Pancreas (tissue), 10 donors: ENCODE measurements at regions not wholly inside any gene's neighbourhood (a gene's known extent, or its start where the extent isn't known, plus 50 kb on each side); places are given as distances from the start of the nearest gene placed in this dataset.

Experiments
- ATAC-seq, 4 donors: fragments of 200-7000 bp; cut with Tn5 transposase; one replicate each; pipeline versions ENCODE4 v1.8.0 to v1.9.1; 2020; ENCODE audit warnings: mild to moderate bottlenecking in 4 of 4, moderate library complexity in 4 of 4
- DNase-seq, 6 donors: peaks; one replicate each; pipeline ENCODE4 v3.0.0-alpha.2; 2020
- FAIRE-seq: peaks from 2 replicates; lab custom pipeline; 2012; peaks lifted over from hg19 to GRCh38; lab: Jason Lieb, UNC
- H3K27ac ChIP-seq, 4 donors: fragments of 200-600 bp; sonication (generic); 1 replicate in 3 of 4; 2 replicates in 1 of 4; pipeline versions ENCODE4 v1.5.0 to v1.8.0; 2020
- H3K27me3 ChIP-seq, 4 donors: fragments of 200-600 bp; one replicate each; pipeline ENCODE4 v1.8.0; 2021
- H3K36me3 ChIP-seq, 3 donors: fragments of 200-600 bp; sonication (generic) in 1 of 3; one replicate each; pipeline versions ENCODE4 v1.5.0 to v1.8.0; 2020 to 2021
- H3K4me1 ChIP-seq, 3 donors: fragments of 200-600 bp; one replicate each; pipeline ENCODE4 v1.8.0; 2021
- H3K4me3 ChIP-seq, 4 donors: fragments of 200-600 bp; sonication (generic) in 2 of 4; one replicate each; pipeline versions ENCODE4 v1.5.0 to v1.8.0; 2020 to 2021
- H3K9me3 ChIP-seq, 4 donors: fragments of 200-600 bp; one replicate each; pipeline ENCODE4 v1.8.0; 2021
- WGBS, 2 donors: extraction: QIAGEN DNeasy Blood & Tissue Kit; methylation state at CpG; one replicate each; pipeline ENCODE4 v1.1.7; 2013; 5-methylcytosine and 5-hydroxymethylcytosine counted together
- intact Hi-C, 3 donors: fragments of 100-400 bp; cut with DNase I; formaldehyde crosslinking; loops; one replicate each; pipeline versions ENCODE4 v1.11.1 to v1.14.2; 2022
- TF ChIP-seq, protein P1 (sequence below), 4 donors: fragments of 200-600 bp; sonication (generic) in 3 of 4; IDR thresholded peaks; one replicate each; pipeline versions ENCODE4 v1.5.0 to v1.8.0; 2021; ENCODE audit warnings: antibody characterized with exemption in 4 of 4
- donor health status: healthy with polysubstance abuse.
- donor health status: DM: no; HTN: no; CAD: no; lungs with moderate emphysema.
- donor health status: DM: no; HTN: no; CAD: no.
- donor health status: control.
- donor health status: control.
- donor health status: Bipolar disorder and iron deficiency.
- donor health status: DM: yes; HTN: yes; CAD: no.
- donor health status: DM: no; HTN: no; CAD: no.
- donor health status: DM: no; HTN: no; CAD: no.
- donor health status: DM: yes; HTN: yes; CAD: no.

DNA sequence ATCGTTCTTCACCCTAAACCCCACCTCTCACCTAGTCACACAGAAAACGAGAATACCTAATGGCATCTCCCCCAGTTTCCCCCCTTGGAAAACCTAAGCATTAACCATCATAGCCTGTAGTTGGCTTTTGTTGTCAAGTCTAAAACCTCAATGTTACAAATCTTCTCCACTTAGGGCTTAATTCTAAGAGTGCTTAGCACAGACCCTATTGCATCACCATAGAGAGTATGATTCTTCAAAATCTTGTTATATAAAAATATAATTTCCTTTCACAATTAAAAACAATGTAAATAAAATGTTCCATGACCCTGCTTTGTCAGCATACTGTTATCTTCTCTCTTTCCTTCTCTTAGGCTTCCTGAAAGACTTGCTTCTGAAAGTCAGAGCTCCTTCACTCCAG lies 263.2 kb upstream of the RGS18 start:
- no peak overlapping the region for H3K4me3 ChIP-seq
- WGBS, 2 donors, result 49 to 67% methylated on average over 2 of the region's 2 CpGs
- H3K27me3 ChIP-seq, result no peaks in the 10 kb centered on the region
- DNase-seq, result no peak
- H3K27ac ChIP-seq, result no peak overlapping the region
- ATAC-seq, result no peak
- intact Hi-C loops, result no loop called here
- TF ChIP-seq, protein P1, sequence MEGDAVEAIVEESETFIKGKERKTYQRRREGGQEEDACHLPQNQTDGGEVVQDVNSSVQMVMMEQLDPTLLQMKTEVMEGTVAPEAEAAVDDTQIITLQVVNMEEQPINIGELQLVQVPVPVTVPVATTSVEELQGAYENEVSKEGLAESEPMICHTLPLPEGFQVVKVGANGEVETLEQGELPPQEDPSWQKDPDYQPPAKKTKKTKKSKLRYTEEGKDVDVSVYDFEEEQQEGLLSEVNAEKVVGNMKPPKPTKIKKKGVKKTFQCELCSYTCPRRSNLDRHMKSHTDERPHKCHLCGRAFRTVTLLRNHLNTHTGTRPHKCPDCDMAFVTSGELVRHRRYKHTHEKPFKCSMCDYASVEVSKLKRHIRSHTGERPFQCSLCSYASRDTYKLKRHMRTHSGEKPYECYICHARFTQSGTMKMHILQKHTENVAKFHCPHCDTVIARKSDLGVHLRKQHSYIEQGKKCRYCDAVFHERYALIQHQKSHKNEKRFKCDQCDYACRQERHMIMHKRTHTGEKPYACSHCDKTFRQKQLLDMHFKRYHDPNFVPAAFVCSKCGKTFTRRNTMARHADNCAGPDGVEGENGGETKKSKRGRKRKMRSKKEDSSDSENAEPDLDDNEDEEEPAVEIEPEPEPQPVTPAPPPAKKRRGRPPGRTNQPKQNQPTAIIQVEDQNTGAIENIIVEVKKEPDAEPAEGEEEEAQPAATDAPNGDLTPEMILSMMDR (IDR thresholded peaks at IDR 0.05), result no peak
- H3K36me3 ChIP-seq, result no peaks in the 10 kb centered on the region
- H3K9me3 ChIP-seq, result no peaks in the 10 kb centered on the region
- no peak for FAIRE-seq
- no peaks in the 10 kb centered on the region for H3K4me1 ChIP-seq

DNA sequence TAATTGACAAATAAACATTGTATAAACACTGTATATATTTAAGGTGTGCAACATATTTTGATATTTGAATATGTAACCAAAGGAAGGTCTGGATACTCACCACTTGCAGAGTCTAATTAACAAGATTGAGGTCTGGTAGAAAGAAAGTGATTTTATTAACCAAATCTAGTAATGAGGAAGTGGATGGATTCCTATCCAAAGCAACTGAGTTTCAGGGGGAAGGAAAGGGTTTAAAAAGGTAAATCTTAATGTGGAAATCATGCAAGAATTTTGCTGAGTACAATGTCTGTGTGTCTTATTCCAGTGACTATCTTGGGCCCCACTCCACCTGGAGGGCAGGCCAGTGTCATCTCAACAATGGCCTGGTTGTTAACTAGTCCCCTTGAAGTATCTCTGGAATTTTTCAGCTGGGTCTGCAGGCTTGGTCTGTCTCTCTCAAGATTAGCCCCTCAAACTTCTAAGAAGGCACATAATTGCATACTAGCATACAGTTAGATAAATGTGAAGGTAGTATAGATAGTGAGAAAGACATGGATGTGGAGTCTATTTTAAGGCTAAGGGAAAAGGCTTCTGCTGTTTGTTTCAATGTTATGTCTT lies 262.7 kb upstream of the RGS18 start:
- H3K4me3 ChIP-seq, result no peak overlapping the region
- intact Hi-C loops, result no loop called here
- no peaks in the 10 kb centered on the region for H3K27me3 ChIP-seq
- H3K27ac ChIP-seq, result no peak overlapping the region
- no peaks in the 10 kb centered on the region for H3K4me1 ChIP-seq
- ATAC-seq, result no peak
- no peaks in the 10 kb centered on the region for H3K36me3 ChIP-seq
- no peaks in the 10 kb centered on the region for H3K9me3 ChIP-seq
- DNase-seq, result no peak
- TF ChIP-seq, protein P1 (IDR thresholded peaks at IDR 0.05), result no peak
- FAIRE-seq, result no peak

DNA sequence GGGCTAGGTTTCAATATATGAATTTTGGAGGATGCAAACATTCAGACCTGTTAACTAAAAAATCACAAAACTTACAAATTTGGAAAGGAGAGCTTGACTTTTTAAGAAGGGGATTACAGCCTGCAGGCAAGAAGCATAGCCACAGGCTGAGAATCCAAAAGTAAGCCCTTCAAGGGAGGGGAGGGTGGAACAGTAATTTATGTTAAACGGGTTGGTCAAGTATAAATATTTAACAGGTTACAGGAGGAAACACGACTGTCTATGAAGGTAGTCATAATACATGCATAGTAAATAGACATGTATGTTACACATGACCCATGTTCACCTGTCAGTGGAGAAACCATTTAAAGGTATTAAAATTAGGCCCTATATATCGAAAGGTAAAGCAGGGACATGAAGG lies 261.1 kb upstream of the RGS18 start:
- TF ChIP-seq, protein P1 (IDR thresholded peaks at IDR 0.05), result no peak
- Histone ChIP-seq H3K9me3 (no peaks in the 10 kb centered on the region), H3K4me3 (no peak overlapping the region), H3K4me1 (no peaks in the 10 kb centered on the region), H3K27ac (no peak overlapping the region), H3K27me3 (no peaks in the 10 kb centered on the region), H3K36me3 (no peaks in the 10 kb centered on the region)
- 79 to 85% methylated on average over 3 of the region's 3 CpGs for WGBS, 2 donors
- ATAC-seq (no peak), FAIRE-seq (no peak), DNase-seq (no peak)
- intact Hi-C loops, result no loop called here

DNA sequence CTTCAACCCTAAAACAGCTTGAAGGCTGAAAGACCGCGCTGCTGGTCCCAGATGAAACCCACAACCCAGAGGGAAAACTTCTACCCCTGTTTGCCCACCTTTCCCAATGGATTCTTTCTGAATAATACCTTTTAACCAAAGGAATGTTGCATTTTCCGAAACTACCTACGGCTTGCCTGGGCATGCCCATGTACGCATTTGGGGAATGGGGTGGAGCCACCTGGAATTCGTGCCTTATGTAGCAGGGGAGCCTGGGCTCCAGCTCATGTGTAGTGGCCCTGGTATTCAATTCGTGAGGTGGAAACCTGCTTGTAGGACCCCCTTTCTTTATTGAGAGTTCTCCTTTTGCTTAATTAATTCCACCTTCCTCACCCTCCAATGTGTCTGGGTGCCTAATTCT lies 256.6 kb upstream of the RGS18 start:
- H3K36me3 ChIP-seq, result no peaks in the 10 kb centered on the region
- ATAC-seq (no peak), FAIRE-seq (no peak), DNase-seq (no peak)
- intact Hi-C loops, result no loop called here
- no peak overlapping the region for H3K27ac ChIP-seq
- TF ChIP-seq, protein P1 (IDR thresholded peaks at IDR 0.05), result no peak
- H3K9me3 ChIP-seq, result no peaks in the 10 kb centered on the region
- no peaks in the 10 kb centered on the region for H3K4me1 ChIP-seq
- H3K27me3 ChIP-seq, result no peaks in the 10 kb centered on the region
- no peak overlapping the region for H3K4me3 ChIP-seq
- 90 to 92% methylated on average over 7 of the region's 7 CpGs for WGBS, 2 donors

DNA sequence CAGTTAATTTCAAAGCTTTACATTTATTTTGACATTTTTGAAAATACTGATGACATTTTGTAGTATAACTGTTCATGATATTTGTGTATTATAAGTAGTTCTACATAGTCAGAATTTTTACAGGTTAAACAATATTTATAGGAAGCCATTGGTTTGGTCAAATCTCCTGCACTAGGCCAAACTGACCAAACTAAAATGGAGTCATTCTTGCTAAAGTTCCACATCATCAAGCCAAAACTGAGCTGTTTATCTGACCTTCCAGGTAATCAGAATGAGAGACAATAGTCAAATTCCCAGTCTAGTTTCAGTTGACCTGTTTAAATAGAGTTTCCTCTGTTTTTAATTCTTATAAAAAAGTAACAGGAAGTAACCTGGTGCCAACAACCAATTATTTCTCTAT lies 253.3 kb upstream of the RGS18 start:
- ATAC-seq (no peak), DNase-seq (no peak), FAIRE-seq (no peak)
- Histone ChIP-seq H3K27me3 (no peaks in the 10 kb centered on the region), H3K9me3 (no peaks in the 10 kb centered on the region), H3K27ac (no peak overlapping the region), H3K4me3 (no peak overlapping the region), H3K4me1 (no peaks in the 10 kb centered on the region), H3K36me3 (no peaks in the 10 kb centered on the region)
- TF ChIP-seq, protein P1 (IDR thresholded peaks at IDR 0.05), result no peak
- intact Hi-C loops, result no loop called here
